ENCODE measurements at regions not wholly inside any gene's neighbourhood (a gene's known extent, or its start where the extent isn't known, plus 50 kb on each side); places are given as distances from the start of the nearest gene placed in this dataset.

- no peak for TF ChIP-seq CTCF (IDR thresholded peaks at IDR 0.05; ENCODE audit: insufficient read depth, low read length)
- TF ChIP-seq, protein P1, sequence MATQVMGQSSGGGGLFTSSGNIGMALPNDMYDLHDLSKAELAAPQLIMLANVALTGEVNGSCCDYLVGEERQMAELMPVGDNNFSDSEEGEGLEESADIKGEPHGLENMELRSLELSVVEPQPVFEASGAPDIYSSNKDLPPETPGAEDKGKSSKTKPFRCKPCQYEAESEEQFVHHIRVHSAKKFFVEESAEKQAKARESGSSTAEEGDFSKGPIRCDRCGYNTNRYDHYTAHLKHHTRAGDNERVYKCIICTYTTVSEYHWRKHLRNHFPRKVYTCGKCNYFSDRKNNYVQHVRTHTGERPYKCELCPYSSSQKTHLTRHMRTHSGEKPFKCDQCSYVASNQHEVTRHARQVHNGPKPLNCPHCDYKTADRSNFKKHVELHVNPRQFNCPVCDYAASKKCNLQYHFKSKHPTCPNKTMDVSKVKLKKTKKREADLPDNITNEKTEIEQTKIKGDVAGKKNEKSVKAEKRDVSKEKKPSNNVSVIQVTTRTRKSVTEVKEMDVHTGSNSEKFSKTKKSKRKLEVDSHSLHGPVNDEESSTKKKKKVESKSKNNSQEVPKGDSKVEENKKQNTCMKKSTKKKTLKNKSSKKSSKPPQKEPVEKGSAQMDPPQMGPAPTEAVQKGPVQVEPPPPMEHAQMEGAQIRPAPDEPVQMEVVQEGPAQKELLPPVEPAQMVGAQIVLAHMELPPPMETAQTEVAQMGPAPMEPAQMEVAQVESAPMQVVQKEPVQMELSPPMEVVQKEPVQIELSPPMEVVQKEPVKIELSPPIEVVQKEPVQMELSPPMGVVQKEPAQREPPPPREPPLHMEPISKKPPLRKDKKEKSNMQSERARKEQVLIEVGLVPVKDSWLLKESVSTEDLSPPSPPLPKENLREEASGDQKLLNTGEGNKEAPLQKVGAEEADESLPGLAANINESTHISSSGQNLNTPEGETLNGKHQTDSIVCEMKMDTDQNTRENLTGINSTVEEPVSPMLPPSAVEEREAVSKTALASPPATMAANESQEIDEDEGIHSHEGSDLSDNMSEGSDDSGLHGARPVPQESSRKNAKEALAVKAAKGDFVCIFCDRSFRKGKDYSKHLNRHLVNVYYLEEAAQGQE (IDR thresholded peaks at IDR 0.05; ENCODE audit: insufficient replicate concordance, low read depth): no peak
- no peak for TF ChIP-seq POLR2AphosphoS5 (IDR thresholded peaks at IDR 0.05; ENCODE audit: low read depth)
- TF ChIP-seq GABPA (IDR thresholded peaks at IDR 0.05; ENCODE audit: low read depth): no peak
Observed at GRCh38 chr3:194270627-194271459, 80.3 kb downstream of the CPN2 start.

Data from HL-60 (cell line).